GM21390 (cell line): ENCODE measurements at regions not wholly inside any gene's neighbourhood (a gene's known extent, or its start where the extent isn't known, plus 50 kb on each side); places are given as distances from the start of the nearest gene placed in this dataset.
"Not testable (repeated sequence)": the region's sequence is repeated elsewhere in the genome, so short reads cannot be mapped to it uniquely, and the experiment has no call there.

ENCODE experiments used
- ATAC-seq: cut with Tn5 transposase; IDR thresholded peaks from one replicate; pipeline ENCODE4 v1.9.1; 2021; ENCODE audit not compliant: unreplicated experiment

- no peak for ATAC-seq
Measured at GRCh38 chr5:131005963-131006684, 158.9 kb downstream of the HINT1 start.

GRCh38 chr5:131001507-131001906 is 163.5 kb downstream of the HINT1 start:
- no peak for ATAC-seq

GRCh38 chr5:131000289-131000688 is 164.8 kb downstream of the HINT1 start:
- ATAC-seq, result no peak

- ATAC-seq, result not testable (repeated sequence)
Measured at GRCh38 chr5:130996720-130997119, 168.3 kb downstream of the HINT1 start.

- no peak for ATAC-seq
Measured at GRCh38 chr5:130995851-130996250, 169.2 kb downstream of the HINT1 start.

- no peak for ATAC-seq
Measured at GRCh38 chr5:130995254-130995515, 169.9 kb downstream of the HINT1 start.

- no peak for ATAC-seq
Measured at GRCh38 chr5:130994496-130995253, 170.4 kb downstream of the HINT1 start.

- no peak for ATAC-seq
Measured at GRCh38 chr5:130992621-130993020, 172.4 kb downstream of the HINT1 start.

- ATAC-seq, result no peak
Measured at GRCh38 chr5:130992095-130992494, 173.0 kb downstream of the HINT1 start.

- no peak for ATAC-seq
Measured at GRCh38 chr5:130985776-130986175, 179.3 kb downstream of the HINT1 start.

- ATAC-seq, result no peak
Measured at GRCh38 chr5:130981663-130982062, 183.4 kb downstream of the HINT1 start.

GRCh38 chr5:130978475-130978874 is 186.6 kb downstream of the HINT1 start:
- ATAC-seq, result no peak

GRCh38 chr5:130976493-130976892 is 188.6 kb downstream of the HINT1 start:
- ATAC-seq, result no peak

- ATAC-seq, result no peak
Measured at GRCh38 chr5:130975847-130976246, 189.2 kb downstream of the HINT1 start.

- ATAC-seq, result no peak
Measured at GRCh38 chr5:130975299-130975698, 189.8 kb downstream of the HINT1 start.

GRCh38 chr5:130974021-130974683 is 190.9 kb downstream of the HINT1 start:
- no peak for ATAC-seq

- ATAC-seq, result no peak
Measured at GRCh38 chr5:130966990-130967525, 198.0 kb downstream of the HINT1 start.

- no peak for ATAC-seq
Measured at GRCh38 chr5:130965920-130966319, 199.1 kb downstream of the HINT1 start.

GRCh38 chr5:130965360-130965759 is 199.7 kb downstream of the HINT1 start:
- ATAC-seq, result no peak

GRCh38 chr5:130964231-130965202 is 200.5 kb downstream of the HINT1 start:
- ATAC-seq, result no peak

- ATAC-seq, result no peak
Measured at GRCh38 chr5:130963798-130964197, 201.3 kb downstream of the HINT1 start.
